OCI-LY3 (cell line): ENCODE measurements at regions not wholly inside any gene's neighbourhood (a gene's known extent, or its start where the extent isn't known, plus 50 kb on each side); places are given as distances from the start of the nearest gene placed in this dataset.

Experiments used
- H2AFZ ChIP-seq: fragments of 200-600, 300-600 bp; shearing (Covaris generic); 2 replicates; pipeline ENCODE4 v1.6.0; 2014; ENCODE audit warnings: antibody characterized with exemption, low read depth, low read length
- H3K27ac ChIP-seq: fragments of 200-600, 300-600 bp; sonication (generic); 2 replicates; pipeline ENCODE4 v1.5.1; 2014; ENCODE audit warnings: mild to moderate bottlenecking, low read length, moderate library complexity, mixed read lengths
- H3K27me3 ChIP-seq: fragments of 200-600, 300-600 bp; sonication (generic); 2 replicates; pipeline ENCODE4 v1.6.1; 2014; ENCODE audit warnings: low read depth, low read length, mixed read lengths
- H3K36me3 ChIP-seq: fragments of 200-600, 300-600 bp; sonication (generic); replicated peaks from 2 replicates; pipeline ENCODE3; 2014; ENCODE audit warnings: low read depth, low read length, mixed read lengths
- H3K4me1 ChIP-seq: fragments of 300-600, 200-600 bp; sonication (generic); 2 replicates; pipeline ENCODE4 v1.6.1; 2014; ENCODE audit warnings: low read length, mixed read lengths
- H3K4me2 ChIP-seq: fragments of 200-600, 300-600 bp; sonication (generic); 2 replicates; pipeline ENCODE4 v1.6.1; 2014; ENCODE audit warnings: low read length, mixed read lengths
- H3K4me3 ChIP-seq: fragments of 300-600, 200-600 bp; sonication (generic); 2 replicates; pipeline ENCODE4 v1.5.1; 2014; ENCODE audit warnings: antibody characterized with exemption, mild to moderate bottlenecking, low read length, moderate library complexity
- H3K79me2 ChIP-seq: fragments of 300-600, 200-600 bp; shearing (Covaris generic); 2 replicates; pipeline ENCODE4 v1.6.1; 2014; ENCODE audit warnings: mild to moderate bottlenecking, low read length, mixed read lengths
- H3K9ac ChIP-seq: fragments of 300-600, 200-600 bp; shearing (Covaris generic); 2 replicates; pipeline ENCODE4 v1.6.0; 2014; ENCODE audit warnings: mild to moderate bottlenecking, low read length, moderate library complexity
- H3K9me3 ChIP-seq: fragments of 200-600, 300-600 bp; shearing (Covaris generic); 2 replicates; pipeline ENCODE4 v1.6.1; 2014; ENCODE audit warnings: low read length, mixed read lengths; ENCODE audit not compliant: insufficient read depth
- H4K20me1 ChIP-seq: fragments of 200-600, 300-600 bp; sonication (generic); 2 replicates; pipeline ENCODE4 v1.6.1; 2016; ENCODE audit warnings: low read length, mixed read lengths; ENCODE audit not compliant: insufficient read depth
- EZH2phosphoT487 ChIP-seq: fragments of 200-600 bp; shearing (Covaris generic); IDR thresholded peaks from 2 replicates; pipeline ENCODE4 v1.6.1; 2018; ENCODE audit warnings: antibody characterized with exemption, mixed run types, low read depth
- TF ChIP-seq, protein P1 (sequence below): fragments of 200-600, 300-600 bp; sonication (generic); IDR thresholded peaks from 2 replicates; pipeline ENCODE4 v1.5.1; 2014; ENCODE audit warnings: antibody characterized with exemption, low read length, low read depth

GRCh38 chr3:193812791-193813500 is 219.9 kb downstream of the OPA1 start:
- H3K4me1 ChIP-seq, result peaks cover 39% of the 10 kb centered on the region

DNA sequence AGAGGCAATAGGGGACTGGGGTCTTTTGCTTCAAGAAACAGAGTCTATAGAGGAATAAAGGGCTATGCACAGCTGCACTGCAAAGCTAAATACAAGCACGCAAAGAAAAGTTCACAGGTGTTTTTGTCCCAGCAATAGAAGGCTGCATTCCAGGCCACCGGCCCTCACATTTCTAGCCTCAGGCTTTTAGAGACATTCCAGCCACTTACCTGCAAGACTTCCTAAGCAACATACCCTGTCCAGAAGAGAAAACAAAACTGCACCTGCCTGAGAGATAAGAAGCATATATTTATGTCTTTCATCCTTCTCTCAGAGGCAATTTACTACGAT is 220.5 kb downstream of the OPA1 start:
- peaks cover 38% of the 10 kb centered on the region for H3K4me1 ChIP-seq
- H3K4me3 ChIP-seq, result no peak overlapping the region

More at GRCh38 chr3:193812791-193813500, 219.9 kb downstream of the OPA1 start:
- Histone ChIP-seq H3K79me2 (no peaks in the 10 kb centered on the region), H4K20me1 (no peaks in the 10 kb centered on the region), H3K4me2 (peak overlapping the region; percentile 39), H3K27ac (no peak overlapping the region), H2AFZ (no peak overlapping the region), H3K9me3 (no peaks in the 10 kb centered on the region), H3K4me3 (no peak overlapping the region), H3K27me3 (peaks cover 5% of the 10 kb centered on the region; the same call in 1 of the 2 replicates), H3K9ac (no peak overlapping the region), H3K36me3 (no peaks in the 10 kb centered on the region)
- no peak for TF ChIP-seq EZH2phosphoT487

DNA sequence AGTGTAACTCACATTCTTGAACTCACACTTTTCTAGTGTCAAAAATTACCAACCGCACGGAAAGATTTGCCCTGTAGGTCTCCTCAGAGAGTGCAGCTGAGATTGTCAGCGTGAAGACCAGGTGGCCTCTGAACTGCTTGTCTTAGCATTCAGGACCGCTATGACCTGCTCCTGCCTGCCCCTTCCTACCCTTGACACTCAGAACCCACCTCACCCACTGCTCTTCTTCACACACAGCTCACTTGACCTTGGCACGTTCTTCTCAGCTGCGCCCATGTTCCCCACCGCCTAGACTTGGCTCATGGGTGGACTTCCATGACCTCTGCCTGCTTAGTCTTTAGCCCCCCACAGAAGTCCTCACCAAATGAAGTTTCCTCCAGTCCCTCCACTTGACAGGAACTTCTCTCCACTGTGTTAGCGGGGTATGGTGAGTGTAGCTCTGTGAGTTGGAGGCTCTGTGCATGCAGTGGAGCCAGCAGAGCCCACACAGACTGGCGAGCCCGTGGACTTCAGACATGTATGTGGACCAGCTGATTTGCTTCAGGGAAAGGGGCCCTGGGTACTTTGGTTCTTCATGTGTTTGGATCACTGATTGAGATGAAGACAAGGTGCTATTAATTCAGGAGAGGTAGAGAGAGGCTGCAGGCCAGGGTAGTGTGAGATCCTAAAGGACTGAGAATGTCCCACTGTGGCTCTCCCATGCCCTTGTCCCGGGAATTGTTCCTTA is 221.3 kb downstream of the OPA1 start:
- Histone ChIP-seq H3K27me3 (peaks cover 5% of the 10 kb centered on the region; the same call in 1 of the 2 replicates), H2AFZ (no peak overlapping the region), H3K36me3 (no peaks in the 10 kb centered on the region), H3K79me2 (no peaks in the 10 kb centered on the region), H4K20me1 (no peaks in the 10 kb centered on the region), H3K9me3 (no peaks in the 10 kb centered on the region), H3K9ac (no peak overlapping the region), H3K27ac (no peak overlapping the region), H3K4me3 (no peak overlapping the region), H3K4me2 (no peak overlapping the region), H3K4me1 (peaks cover 33% of the 10 kb centered on the region)
- TF ChIP-seq EZH2phosphoT487, result no peak
- TF ChIP-seq, protein P1, sequence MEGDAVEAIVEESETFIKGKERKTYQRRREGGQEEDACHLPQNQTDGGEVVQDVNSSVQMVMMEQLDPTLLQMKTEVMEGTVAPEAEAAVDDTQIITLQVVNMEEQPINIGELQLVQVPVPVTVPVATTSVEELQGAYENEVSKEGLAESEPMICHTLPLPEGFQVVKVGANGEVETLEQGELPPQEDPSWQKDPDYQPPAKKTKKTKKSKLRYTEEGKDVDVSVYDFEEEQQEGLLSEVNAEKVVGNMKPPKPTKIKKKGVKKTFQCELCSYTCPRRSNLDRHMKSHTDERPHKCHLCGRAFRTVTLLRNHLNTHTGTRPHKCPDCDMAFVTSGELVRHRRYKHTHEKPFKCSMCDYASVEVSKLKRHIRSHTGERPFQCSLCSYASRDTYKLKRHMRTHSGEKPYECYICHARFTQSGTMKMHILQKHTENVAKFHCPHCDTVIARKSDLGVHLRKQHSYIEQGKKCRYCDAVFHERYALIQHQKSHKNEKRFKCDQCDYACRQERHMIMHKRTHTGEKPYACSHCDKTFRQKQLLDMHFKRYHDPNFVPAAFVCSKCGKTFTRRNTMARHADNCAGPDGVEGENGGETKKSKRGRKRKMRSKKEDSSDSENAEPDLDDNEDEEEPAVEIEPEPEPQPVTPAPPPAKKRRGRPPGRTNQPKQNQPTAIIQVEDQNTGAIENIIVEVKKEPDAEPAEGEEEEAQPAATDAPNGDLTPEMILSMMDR, result no peak

More for the DNA sequence above, 220.5 kb downstream of the OPA1 start:
- TF ChIP-seq, protein P1, result no peak
- TF ChIP-seq EZH2phosphoT487, result no peak
- Histone ChIP-seq H3K9me3 (no peaks in the 10 kb centered on the region), H3K36me3 (no peaks in the 10 kb centered on the region), H2AFZ (no peak overlapping the region), H3K27me3 (peaks cover 5% of the 10 kb centered on the region; the same call in 1 of the 2 replicates), H3K4me2 (no peak overlapping the region), H3K79me2 (no peaks in the 10 kb centered on the region), H3K27ac (no peak overlapping the region), H4K20me1 (no peaks in the 10 kb centered on the region), H3K9ac (no peak overlapping the region)

- TF ChIP-seq, protein P1, result no peak
- no peak for TF ChIP-seq EZH2phosphoT487
- H3K9ac ChIP-seq, result no peak overlapping the region
- no peak overlapping the region for H3K4me2 ChIP-seq
- no peak overlapping the region for H3K27ac ChIP-seq
- H3K9me3 ChIP-seq, result no peaks in the 10 kb centered on the region
- H3K36me3 ChIP-seq, result no peaks in the 10 kb centered on the region
- no peaks in the 10 kb centered on the region for H4K20me1 ChIP-seq
- H3K79me2 ChIP-seq, result no peaks in the 10 kb centered on the region
- peaks cover 40% of the 10 kb centered on the region for H3K4me1 ChIP-seq
- H2AFZ ChIP-seq, result no peak overlapping the region
- no peak overlapping the region for H3K4me3 ChIP-seq
- peaks cover 5% of the 10 kb centered on the region; the same call in 1 of the 2 replicates for H3K27me3 ChIP-seq
Measured at GRCh38 chr3:193815246-193816027, 222.4 kb downstream of the OPA1 start.
